ENCODE measurements at regions not wholly inside any gene's neighbourhood (a gene's known extent, or its start where the extent isn't known, plus 50 kb on each side); places are given as distances from the start of the nearest gene placed in this dataset.
"Not testable (repeated sequence)": the region's sequence is repeated elsewhere in the genome, so short reads cannot be mapped to it uniquely, and the experiment has no call there.

DNA sequence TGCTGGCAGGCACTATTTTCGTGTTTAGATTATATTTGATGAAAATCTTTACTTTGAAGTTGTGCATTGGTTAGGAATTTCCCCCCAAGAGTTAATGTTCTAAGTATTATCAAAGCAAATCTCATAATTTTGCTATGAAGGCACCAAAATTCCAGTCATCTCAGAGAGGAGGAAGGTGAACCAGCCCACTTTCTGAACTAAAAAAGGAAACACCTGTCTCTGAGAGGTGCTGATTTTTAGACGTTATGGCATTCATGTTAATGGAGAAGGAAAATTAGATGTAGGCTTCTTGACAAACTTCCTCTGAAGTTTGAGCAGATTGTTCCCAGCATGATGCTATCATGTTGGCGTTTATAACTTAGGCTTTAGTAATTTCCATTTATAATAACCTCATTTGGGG is 432.9 kb upstream of the ACTBL2 start:
- DNase-seq (ENCODE audit: low read depth in 2 of 3, low spot score in 1 of 3) = no peak

DNA sequence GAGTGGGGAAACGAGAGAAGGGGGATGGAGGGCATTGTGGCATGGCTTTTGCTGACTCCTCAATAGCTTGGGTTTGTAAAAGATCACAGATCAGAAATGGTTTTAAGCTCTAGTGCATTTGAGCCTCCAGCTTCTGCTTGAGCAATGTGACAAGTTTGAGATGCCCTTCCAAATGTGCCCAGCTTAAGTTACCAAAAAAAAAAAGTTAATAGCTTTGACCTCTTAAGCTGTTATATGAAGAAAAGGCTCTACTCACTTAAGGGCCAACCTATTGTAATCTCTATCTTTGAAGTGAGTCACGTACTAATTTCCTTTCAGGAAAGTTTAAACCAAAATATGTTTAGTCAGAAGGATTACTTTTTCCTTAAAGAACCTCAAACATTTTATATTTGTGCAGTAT is 428.8 kb upstream of the ACTBL2 start:
- DNase-seq (ENCODE audit: low read depth in 2 of 3, low spot score in 1 of 3) = no peak

- DNase-seq (ENCODE audit: low read depth in 2 of 3, low spot score in 1 of 3) = no peak
Measured at GRCh38 chr5:57906671-57907070, 424.1 kb upstream of the ACTBL2 start.

GRCh38 chr5:57903458-57903857 is 420.8 kb upstream of the ACTBL2 start:
- DNase-seq (ENCODE audit: low read depth in 2 of 3, low spot score in 1 of 3) = no peak

GRCh38 chr5:57902095-57902494 is 419.5 kb upstream of the ACTBL2 start:
- no peak for DNase-seq (ENCODE audit: low read depth in 2 of 3, low spot score in 1 of 3)

- no peak for DNase-seq (ENCODE audit: low read depth in 2 of 3, low spot score in 1 of 3)
Measured at GRCh38 chr5:57900381-57900944, 417.9 kb upstream of the ACTBL2 start.

GRCh38 chr5:57896576-57896975 is 414.0 kb upstream of the ACTBL2 start:
- no peak for DNase-seq (ENCODE audit: low read depth in 2 of 3, low spot score in 1 of 3)

GRCh38 chr5:57895766-57896165 is 413.2 kb upstream of the ACTBL2 start:
- DNase-seq (ENCODE audit: low read depth in 2 of 3, low spot score in 1 of 3) = no peak

- no peak for DNase-seq (ENCODE audit: low read depth in 2 of 3, low spot score in 1 of 3)
Measured at GRCh38 chr5:57893926-57894325, 411.3 kb upstream of the ACTBL2 start.

GRCh38 chr5:57891443-57891842 is 408.8 kb upstream of the ACTBL2 start:
- no peak for DNase-seq (ENCODE audit: low read depth in 2 of 3, low spot score in 1 of 3)

- no peak for DNase-seq (ENCODE audit: low read depth in 2 of 3, low spot score in 1 of 3)
Measured at GRCh38 chr5:57889558-57889957, 406.9 kb upstream of the ACTBL2 start.

- DNase-seq (ENCODE audit: low read depth in 2 of 3, low spot score in 1 of 3) = no peak
Measured at GRCh38 chr5:57887851-57888621, 405.4 kb upstream of the ACTBL2 start.

DNA sequence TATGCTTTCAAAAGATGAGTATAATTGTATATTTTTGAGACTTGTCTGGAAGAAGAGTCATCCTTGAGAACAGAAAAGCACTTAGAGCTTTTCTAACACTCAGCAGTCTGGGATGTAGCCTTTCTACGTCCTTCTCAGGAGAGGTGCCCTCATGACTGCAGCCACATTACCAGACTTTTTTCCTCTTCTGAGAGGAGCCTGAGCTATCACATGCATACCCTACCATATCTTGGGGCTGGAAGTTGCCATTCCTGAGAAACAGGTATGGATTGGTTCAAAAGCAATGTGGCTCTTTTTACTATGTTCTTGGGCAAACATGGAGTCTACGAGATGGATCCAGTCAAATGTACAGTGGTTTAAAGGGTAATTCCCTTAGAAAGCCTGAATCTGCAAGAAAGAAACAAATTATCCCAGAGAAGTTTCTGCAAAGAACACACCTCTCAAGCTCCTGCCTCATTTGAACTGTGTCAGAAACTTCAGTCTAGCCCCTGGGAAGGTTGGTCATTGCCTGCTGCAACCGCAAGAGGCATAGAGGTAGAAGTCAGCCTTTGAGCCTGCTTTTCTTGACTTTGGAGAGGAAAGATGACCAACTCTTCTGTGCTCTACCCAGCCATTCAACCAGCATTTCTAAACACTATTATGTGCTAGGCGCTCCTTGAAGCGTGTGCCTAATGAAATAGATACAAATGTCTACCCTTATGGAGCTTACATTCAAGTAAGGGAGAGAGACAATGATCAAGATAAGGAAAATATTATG is 401.9 kb upstream of the ACTBL2 start:
- DNase-seq (ENCODE audit: low read depth in 2 of 3, low spot score in 1 of 3) = no peak

DNA sequence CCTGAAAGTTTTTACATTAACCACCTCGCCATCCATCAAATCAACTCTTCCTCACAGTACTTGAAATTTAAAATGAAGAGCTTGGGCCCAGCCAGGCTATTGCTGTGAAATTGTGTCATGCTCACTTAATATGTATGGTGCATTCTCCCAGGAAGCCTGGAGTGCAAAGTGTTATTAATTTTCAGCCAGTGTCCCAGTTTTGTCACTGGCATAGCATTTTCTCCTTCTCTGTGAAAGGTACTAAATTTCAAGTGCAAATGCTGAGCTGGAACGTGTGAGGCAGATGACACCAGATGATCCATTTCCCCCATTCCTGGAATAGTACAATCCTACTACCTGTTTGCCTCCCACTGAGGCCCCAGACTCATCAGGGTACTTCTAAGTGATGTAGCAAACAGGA is 397.6 kb upstream of the ACTBL2 start:
- DNase-seq (ENCODE audit: low read depth in 2 of 3, low spot score in 1 of 3) = no peak

DNA sequence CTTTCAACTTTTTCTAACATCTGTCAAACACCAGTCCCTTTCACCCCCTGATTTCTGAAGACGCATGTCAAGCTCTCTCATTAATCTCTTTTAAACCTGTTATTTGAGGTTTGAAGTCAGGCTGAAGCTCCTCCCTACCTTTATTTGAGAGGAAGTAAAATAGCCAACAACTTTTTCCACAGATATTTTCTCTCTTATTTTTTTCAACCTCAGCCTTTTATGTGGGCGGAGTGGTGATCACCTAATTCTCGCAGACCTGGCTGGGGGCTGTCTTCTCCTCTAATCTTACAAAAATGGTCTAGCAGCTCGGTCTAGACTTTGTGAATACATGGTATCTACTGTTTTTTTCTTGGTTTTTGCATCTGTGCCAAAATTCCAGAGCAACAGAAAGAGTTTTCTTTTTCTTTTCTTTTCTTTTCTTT is 395.7 kb upstream of the ACTBL2 start:
- no peak for DNase-seq (ENCODE audit: low read depth in 2 of 3, low spot score in 1 of 3)

GRCh38 chr5:57871496-57871895 is 388.9 kb upstream of the ACTBL2 start:
- no peak for DNase-seq (ENCODE audit: low read depth in 2 of 3, low spot score in 1 of 3)

DNA sequence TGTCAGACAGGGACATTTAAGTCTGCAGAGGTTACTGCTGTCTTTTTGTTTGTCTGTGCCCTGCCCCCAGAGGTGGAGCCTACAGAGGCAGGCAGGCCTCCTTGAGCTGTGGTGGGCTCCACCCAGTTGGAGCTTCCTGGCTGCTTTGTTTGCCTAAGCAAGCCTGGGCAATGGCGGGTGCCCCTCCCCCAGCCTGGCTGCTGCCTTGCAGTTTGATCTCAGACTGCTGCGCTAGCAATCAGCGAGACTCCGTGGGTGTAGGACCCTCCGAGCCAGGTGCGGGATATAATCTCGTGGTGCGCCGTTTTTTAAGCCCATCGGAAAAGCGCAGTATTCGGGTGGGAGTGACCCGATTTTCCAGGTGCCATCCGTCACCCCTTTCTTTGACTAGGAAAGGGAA is 387.7 kb upstream of the ACTBL2 start:
- not testable (repeated sequence) for DNase-seq (ENCODE audit: low read depth in 2 of 3, low spot score in 1 of 3)

GRCh38 chr5:57863661-57864060 is 381.1 kb upstream of the ACTBL2 start:
- no peak for DNase-seq (ENCODE audit: low read depth in 2 of 3, low spot score in 1 of 3)

GRCh38 chr5:57862942-57863341 is 380.3 kb upstream of the ACTBL2 start:
- no peak for DNase-seq (ENCODE audit: low read depth in 2 of 3, low spot score in 1 of 3)

DNA sequence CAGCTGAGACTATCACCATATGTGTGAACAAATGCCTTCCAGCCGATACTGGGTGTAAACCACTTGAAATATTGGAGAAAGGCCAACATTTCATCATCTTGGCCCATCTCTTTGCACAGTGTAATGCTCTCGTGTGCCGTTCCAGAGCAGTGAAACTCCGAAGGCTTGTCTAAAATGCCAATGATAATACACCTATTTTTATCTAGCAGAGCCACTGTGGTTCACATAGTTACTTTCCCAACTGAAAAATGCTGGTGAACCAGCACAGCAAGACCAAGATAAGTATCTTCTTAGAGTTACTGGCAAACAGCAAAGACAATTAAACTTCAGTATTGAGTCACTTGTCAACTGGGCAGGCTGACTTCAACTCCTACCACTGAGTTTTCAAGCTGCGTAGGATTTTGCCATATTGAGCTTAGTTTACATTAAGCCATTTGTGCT is 379.9 kb upstream of the ACTBL2 start:
- DNase-seq (ENCODE audit: low read depth in 2 of 3, low spot score in 1 of 3) = no peak

GRCh38 chr5:57859626-57860025 is 377.0 kb upstream of the ACTBL2 start:
- DNase-seq (ENCODE audit: low read depth in 2 of 3, low spot score in 1 of 3) = no peak

DNA sequence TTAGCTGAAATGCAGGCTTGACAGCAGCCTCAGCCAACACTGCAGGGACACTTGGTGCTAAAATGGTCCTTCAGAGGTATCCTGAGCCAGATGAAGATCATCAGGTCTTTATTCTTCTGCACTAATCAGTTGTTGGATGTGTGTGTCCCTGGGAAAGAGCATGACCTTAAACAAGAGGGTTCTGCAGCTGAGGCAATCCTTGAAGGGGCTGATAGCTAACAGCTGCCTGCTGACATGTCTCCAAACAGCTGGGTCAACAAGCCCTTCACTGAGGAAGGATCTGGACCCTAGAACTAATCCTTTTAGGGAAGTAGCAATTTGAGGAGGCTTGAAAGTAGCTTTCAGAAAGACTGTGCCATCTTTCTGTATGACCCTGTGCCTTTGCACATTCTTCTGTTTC is 376.3 kb upstream of the ACTBL2 start:
- no peak for DNase-seq (ENCODE audit: low read depth in 2 of 3, low spot score in 1 of 3)
